ENCODE measurements at regions not wholly inside any gene's neighbourhood (a gene's known extent, or its start where the extent isn't known, plus 50 kb on each side); places are given as distances from the start of the nearest gene placed in this dataset.

DNA sequence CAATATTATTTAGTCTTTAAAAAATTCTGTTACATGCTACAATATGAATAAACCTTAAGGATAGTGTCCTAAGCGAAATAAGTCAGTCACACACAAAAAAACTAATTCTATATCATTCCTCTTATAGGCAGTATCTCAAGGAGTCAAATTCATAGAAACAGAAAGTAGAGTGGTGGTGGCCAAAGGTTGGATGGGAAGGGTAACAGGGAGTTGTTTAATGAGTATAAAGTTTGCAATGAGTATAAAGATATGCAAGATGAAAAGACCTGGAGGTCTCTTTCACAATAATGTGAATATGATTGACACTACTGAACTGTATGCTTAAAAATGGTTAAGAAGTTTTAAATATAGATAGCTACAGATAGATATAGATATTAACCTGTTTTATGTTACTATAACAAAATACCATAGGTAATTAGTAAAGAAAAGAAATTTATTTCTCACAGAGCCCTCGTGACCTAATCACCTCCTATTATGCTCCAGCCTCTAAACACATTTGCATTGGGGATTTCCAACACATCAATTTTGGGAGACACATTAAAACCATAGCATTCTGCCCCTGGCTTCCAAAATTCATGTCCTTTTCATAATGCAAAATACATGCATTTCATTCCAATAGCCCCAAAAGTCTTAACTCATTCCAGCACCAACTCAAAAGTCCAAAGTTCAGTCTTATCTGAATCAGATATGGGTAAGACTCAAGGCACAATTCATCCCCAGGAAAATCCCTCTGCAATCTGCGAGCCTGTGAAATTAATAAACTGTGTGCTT lies 93.6 kb downstream of the ATPSCKMT start:
- no peak for TF ChIP-seq ZFP3 (CRISPR knock-in tag; IDR thresholded peaks at IDR 0.05)
- TF ChIP-seq, protein P1, sequence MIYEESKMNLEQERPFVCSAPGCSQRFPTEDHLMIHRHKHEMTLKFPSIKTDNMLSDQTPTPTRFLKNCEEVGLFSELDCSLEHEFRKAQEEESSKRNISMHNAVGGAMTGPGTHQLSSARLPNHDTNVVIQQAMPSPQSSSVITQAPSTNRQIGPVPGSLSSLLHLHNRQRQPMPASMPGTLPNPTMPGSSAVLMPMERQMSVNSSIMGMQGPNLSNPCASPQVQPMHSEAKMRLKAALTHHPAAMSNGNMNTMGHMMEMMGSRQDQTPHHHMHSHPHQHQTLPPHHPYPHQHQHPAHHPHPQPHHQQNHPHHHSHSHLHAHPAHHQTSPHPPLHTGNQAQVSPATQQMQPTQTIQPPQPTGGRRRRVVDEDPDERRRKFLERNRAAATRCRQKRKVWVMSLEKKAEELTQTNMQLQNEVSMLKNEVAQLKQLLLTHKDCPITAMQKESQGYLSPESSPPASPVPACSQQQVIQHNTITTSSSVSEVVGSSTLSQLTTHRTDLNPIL (CRISPR knock-in tag; IDR thresholded peaks at IDR 0.05; ENCODE audit: low read depth) = no peak
- TF ChIP-seq TCF4 (CRISPR knock-in tag; IDR thresholded peaks at IDR 0.05; ENCODE audit: borderline replicate concordance) = no peak
- no peak for TF ChIP-seq ARNTL (CRISPR knock-in tag; IDR thresholded peaks at IDR 0.05; ENCODE audit: borderline replicate concordance, low read depth)
- no peak for TF ChIP-seq ZFP30 (CRISPR knock-in tag; IDR thresholded peaks at IDR 0.05)
- TF ChIP-seq, protein P2, sequence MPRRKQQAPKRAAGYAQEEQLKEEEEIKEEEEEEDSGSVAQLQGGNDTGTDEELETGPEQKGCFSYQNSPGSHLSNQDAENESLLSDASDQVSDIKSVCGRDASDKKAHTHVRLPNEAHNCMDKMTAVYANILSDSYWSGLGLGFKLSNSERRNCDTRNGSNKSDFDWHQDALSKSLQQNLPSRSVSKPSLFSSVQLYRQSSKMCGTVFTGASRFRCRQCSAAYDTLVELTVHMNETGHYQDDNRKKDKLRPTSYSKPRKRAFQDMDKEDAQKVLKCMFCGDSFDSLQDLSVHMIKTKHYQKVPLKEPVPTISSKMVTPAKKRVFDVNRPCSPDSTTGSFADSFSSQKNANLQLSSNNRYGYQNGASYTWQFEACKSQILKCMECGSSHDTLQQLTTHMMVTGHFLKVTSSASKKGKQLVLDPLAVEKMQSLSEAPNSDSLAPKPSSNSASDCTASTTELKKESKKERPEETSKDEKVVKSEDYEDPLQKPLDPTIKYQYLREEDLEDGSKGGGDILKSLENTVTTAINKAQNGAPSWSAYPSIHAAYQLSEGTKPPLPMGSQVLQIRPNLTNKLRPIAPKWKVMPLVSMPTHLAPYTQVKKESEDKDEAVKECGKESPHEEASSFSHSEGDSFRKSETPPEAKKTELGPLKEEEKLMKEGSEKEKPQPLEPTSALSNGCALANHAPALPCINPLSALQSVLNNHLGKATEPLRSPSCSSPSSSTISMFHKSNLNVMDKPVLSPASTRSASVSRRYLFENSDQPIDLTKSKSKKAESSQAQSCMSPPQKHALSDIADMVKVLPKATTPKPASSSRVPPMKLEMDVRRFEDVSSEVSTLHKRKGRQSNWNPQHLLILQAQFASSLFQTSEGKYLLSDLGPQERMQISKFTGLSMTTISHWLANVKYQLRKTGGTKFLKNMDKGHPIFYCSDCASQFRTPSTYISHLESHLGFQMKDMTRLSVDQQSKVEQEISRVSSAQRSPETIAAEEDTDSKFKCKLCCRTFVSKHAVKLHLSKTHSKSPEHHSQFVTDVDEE (CRISPR knock-in tag; IDR thresholded peaks at IDR 0.05) = no peak
- no peak for TF ChIP-seq ZC3H10 (CRISPR knock-in tag; IDR thresholded peaks at IDR 0.05)
- no peak for TF ChIP-seq SNAI2 (CRISPR knock-in tag; IDR thresholded peaks at IDR 0.05)
- TF ChIP-seq CSDC2 (CRISPR knock-in tag; IDR thresholded peaks at IDR 0.05) = no peak
- TF ChIP-seq, protein P3, sequence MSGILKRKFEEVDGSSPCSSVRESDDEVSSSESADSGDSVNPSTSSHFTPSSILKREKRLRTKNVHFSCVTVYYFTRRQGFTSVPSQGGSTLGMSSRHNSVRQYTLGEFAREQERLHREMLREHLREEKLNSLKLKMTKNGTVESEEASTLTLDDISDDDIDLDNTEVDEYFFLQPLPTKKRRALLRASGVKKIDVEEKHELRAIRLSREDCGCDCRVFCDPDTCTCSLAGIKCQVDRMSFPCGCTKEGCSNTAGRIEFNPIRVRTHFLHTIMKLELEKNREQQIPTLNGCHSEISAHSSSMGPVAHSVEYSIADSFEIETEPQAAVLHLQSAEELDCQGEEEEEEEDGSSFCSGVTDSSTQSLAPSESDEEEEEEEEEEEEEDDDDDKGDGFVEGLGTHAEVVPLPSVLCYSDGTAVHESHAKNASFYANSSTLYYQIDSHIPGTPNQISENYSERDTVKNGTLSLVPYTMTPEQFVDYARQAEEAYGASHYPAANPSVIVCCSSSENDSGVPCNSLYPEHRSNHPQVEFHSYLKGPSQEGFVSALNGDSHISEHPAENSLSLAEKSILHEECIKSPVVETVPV (CRISPR knock-in tag; IDR thresholded peaks at IDR 0.05) = no peak
- TF ChIP-seq ZNF70 (CRISPR knock-in tag; IDR thresholded peaks at IDR 0.05) = no peak
- no peak for TF ChIP-seq ZNF565 (CRISPR knock-in tag; conservative IDR thresholded peaks at IDR 0.05; ENCODE audit: low read depth)
- no peak for TF ChIP-seq ZNF8 (CRISPR knock-in tag; IDR thresholded peaks at IDR 0.05)
- TF ChIP-seq, protein P4, sequence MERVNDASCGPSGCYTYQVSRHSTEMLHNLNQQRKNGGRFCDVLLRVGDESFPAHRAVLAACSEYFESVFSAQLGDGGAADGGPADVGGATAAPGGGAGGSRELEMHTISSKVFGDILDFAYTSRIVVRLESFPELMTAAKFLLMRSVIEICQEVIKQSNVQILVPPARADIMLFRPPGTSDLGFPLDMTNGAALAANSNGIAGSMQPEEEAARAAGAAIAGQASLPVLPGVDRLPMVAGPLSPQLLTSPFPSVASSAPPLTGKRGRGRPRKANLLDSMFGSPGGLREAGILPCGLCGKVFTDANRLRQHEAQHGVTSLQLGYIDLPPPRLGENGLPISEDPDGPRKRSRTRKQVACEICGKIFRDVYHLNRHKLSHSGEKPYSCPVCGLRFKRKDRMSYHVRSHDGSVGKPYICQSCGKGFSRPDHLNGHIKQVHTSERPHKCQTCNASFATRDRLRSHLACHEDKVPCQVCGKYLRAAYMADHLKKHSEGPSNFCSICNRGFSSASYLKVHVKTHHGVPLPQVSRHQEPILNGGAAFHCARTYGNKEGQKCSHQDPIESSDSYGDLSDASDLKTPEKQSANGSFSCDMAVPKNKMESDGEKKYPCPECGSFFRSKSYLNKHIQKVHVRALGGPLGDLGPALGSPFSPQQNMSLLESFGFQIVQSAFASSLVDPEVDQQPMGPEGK (CRISPR knock-in tag; IDR thresholded peaks at IDR 0.05; ENCODE audit: borderline replicate concordance) = no peak

All from SK-N-SH treated with all-trans-retinoic acid at 6 μM for 48 hours (cell line).